ENCODE measurements at regions not wholly inside any gene's neighbourhood (a gene's known extent, or its start where the extent isn't known, plus 50 kb on each side); places are given as distances from the start of the nearest gene placed in this dataset.
"Not testable (repeated sequence)": the region's sequence is repeated elsewhere in the genome, so short reads cannot be mapped to it uniquely, and the experiment has no call there.

GRCh38 chr2:138068669-138069068 is 104.4 kb downstream of the HNMT start:
- TF ChIP-seq EZH2 (IDR thresholded peaks at IDR 0.05; ENCODE audit: insufficient read depth, low read length): not testable (repeated sequence)
- TF ChIP-seq, protein P1, sequence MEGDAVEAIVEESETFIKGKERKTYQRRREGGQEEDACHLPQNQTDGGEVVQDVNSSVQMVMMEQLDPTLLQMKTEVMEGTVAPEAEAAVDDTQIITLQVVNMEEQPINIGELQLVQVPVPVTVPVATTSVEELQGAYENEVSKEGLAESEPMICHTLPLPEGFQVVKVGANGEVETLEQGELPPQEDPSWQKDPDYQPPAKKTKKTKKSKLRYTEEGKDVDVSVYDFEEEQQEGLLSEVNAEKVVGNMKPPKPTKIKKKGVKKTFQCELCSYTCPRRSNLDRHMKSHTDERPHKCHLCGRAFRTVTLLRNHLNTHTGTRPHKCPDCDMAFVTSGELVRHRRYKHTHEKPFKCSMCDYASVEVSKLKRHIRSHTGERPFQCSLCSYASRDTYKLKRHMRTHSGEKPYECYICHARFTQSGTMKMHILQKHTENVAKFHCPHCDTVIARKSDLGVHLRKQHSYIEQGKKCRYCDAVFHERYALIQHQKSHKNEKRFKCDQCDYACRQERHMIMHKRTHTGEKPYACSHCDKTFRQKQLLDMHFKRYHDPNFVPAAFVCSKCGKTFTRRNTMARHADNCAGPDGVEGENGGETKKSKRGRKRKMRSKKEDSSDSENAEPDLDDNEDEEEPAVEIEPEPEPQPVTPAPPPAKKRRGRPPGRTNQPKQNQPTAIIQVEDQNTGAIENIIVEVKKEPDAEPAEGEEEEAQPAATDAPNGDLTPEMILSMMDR (IDR thresholded peaks at IDR 0.05; ENCODE audit: insufficient read depth, low read depth, low read length): not testable (repeated sequence)
